Type B pancreatic cell (in vitro differentiated cells): ENCODE measurements at regions not wholly inside any gene's neighbourhood (a gene's known extent, or its start where the extent isn't known, plus 50 kb on each side); places are given as distances from the start of the nearest gene placed in this dataset.
"Not testable (repeated sequence)": the region's sequence is repeated elsewhere in the genome, so short reads cannot be mapped to it uniquely, and the experiment has no call there.

Experiments
- DNase-seq: peaks from one replicate; pipeline ENCODE4 v3.0.0; 2021; ENCODE audit warnings: mixed read lengths; ENCODE audit not compliant: unreplicated experiment; ENCODE audit errors: extremely low spot score
- H3K27ac Mint-ChIP-seq: 2 replicates; pipeline ENCODE4 v1.8.0; 2021; ENCODE audit warnings: mild to moderate bottlenecking, mixed read lengths
- H3K27me3 Mint-ChIP-seq: 2 replicates; pipeline ENCODE4 v1.8.0; 2021; ENCODE audit warnings: mixed read lengths
- H3K36me3 Mint-ChIP-seq: 2 replicates; pipeline ENCODE4 v1.8.0; 2021; ENCODE audit warnings: mixed read lengths
- H3K4me1 Mint-ChIP-seq: one replicate; pipeline ENCODE4 v1.8.0; 2021; ENCODE audit warnings: mixed read lengths; ENCODE audit not compliant: unreplicated experiment
- H3K4me3 Mint-ChIP-seq: 2 replicates; pipeline ENCODE4 v1.8.0; 2021; ENCODE audit warnings: mild to moderate bottlenecking, mixed read lengths
- H3K9me3 Mint-ChIP-seq: 2 replicates; pipeline ENCODE4 v1.8.0; 2021; ENCODE audit warnings: mixed read lengths
- TF ChIP-seq, protein P1 (sequence below): fragments of 200-600 bp; sonication (generic); conservative IDR thresholded peaks from 2 replicates; pipeline ENCODE4 v1.5.0; 2021; ENCODE audit warnings: antibody characterized with exemption, mild to moderate bottlenecking

- peaks cover 12% of the 10 kb centered on the region for H3K36me3 Mint-ChIP-seq
- H3K4me1 Mint-ChIP-seq = no peaks in the 10 kb centered on the region
- DNase-seq = no peak
- TF ChIP-seq, protein P1, sequence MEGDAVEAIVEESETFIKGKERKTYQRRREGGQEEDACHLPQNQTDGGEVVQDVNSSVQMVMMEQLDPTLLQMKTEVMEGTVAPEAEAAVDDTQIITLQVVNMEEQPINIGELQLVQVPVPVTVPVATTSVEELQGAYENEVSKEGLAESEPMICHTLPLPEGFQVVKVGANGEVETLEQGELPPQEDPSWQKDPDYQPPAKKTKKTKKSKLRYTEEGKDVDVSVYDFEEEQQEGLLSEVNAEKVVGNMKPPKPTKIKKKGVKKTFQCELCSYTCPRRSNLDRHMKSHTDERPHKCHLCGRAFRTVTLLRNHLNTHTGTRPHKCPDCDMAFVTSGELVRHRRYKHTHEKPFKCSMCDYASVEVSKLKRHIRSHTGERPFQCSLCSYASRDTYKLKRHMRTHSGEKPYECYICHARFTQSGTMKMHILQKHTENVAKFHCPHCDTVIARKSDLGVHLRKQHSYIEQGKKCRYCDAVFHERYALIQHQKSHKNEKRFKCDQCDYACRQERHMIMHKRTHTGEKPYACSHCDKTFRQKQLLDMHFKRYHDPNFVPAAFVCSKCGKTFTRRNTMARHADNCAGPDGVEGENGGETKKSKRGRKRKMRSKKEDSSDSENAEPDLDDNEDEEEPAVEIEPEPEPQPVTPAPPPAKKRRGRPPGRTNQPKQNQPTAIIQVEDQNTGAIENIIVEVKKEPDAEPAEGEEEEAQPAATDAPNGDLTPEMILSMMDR = no peak
- H3K9me3 Mint-ChIP-seq = no peaks in the 10 kb centered on the region
- H3K4me3 Mint-ChIP-seq = no peak overlapping the region
- H3K27me3 Mint-ChIP-seq = no peaks in the 10 kb centered on the region
- H3K27ac Mint-ChIP-seq = no peak overlapping the region
These were observed 78.8 kb upstream of the RPRML start for GRCh38 chr17:47057830-47058229.

- H3K27ac Mint-ChIP-seq, DNase-seq, H3K27me3 Mint-ChIP-seq, H3K4me1 Mint-ChIP-seq, H3K4me3 Mint-ChIP-seq, H3K9me3 Mint-ChIP-seq: not testable (repeated sequence)
- H3K36me3 Mint-ChIP-seq = peaks cover 12% of the 10 kb centered on the region
These were observed 78.2 kb upstream of the RPRML start for GRCh38 chr17:47057279-47057678.

DNA sequence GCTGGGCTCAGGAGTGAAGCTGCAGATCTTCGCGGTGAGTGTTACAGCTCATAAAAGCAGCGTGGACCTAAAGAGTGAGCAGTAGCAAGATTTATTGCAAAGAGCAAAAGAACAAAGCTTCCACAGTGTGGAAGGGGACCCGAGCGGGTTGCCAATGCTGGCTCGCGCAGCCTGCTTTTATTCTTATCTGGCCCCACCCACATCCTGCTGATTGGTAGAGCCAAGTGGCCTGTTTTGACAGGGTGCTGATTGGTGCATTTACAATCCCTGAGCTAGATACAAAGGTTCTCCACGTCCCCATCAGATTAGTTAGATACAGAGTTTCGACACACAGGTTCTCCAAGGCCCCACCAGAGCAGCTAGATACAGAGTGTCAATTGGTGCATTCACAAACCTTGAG, 77.6 kb upstream of the RPRML start:
- DNase-seq, H3K4me3 Mint-ChIP-seq, H3K27me3 Mint-ChIP-seq, H3K4me1 Mint-ChIP-seq, H3K27ac Mint-ChIP-seq, H3K9me3 Mint-ChIP-seq: not testable (repeated sequence)
- peaks cover 12% of the 10 kb centered on the region for H3K36me3 Mint-ChIP-seq
